IMR-90 (cell line): ENCODE measurements at regions not wholly inside any gene's neighbourhood (a gene's known extent, or its start where the extent isn't known, plus 50 kb on each side); places are given as distances from the start of the nearest gene placed in this dataset.

Experiments
- MAFK ChIP-seq: IDR thresholded peaks from 2 replicates; pipeline ENCODE4 v1.6.1; 2012; ENCODE audit warnings: low read depth, low read length, improper control_type of control experiment
- TF ChIP-seq, protein P1 (sequence below): conservative IDR thresholded peaks from 2 replicates; pipeline ENCODE4 v1.5.1; 2012; ENCODE audit warnings: mild to moderate bottlenecking, low read depth, low read length, improper control_type of control experiment

DNA sequence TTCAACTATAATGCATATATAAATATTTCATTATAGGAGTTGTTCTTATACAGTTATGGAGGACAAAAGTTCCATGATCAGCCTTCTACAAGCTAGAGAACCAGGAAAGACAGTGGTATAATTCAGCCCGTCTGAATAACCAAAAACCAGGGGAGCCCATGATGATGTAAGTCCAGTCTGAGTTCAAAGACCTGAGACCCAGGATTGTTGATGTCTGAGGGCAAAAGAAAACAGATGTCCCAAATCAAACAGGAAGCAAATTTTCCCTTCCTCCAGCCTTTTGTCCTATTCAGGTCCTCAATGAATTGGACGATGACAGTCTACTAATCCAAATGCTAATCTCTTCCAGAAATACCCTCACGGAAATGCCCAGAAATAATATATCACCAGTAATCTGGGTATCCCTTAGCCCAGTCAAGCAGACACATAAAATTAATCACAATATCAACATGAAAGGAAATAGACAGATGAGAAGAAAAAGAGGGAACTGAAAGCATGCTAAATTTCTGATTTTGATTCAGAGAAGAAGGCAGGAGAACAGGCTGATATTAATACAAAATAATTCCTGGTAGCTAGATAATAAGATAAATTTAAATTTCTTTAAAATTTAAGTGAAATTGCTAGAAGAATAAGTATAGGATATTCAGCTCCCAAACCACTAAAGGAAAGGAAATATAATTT is 255.6 kb upstream of the CTAGE1 start:
- TF ChIP-seq, protein P1, sequence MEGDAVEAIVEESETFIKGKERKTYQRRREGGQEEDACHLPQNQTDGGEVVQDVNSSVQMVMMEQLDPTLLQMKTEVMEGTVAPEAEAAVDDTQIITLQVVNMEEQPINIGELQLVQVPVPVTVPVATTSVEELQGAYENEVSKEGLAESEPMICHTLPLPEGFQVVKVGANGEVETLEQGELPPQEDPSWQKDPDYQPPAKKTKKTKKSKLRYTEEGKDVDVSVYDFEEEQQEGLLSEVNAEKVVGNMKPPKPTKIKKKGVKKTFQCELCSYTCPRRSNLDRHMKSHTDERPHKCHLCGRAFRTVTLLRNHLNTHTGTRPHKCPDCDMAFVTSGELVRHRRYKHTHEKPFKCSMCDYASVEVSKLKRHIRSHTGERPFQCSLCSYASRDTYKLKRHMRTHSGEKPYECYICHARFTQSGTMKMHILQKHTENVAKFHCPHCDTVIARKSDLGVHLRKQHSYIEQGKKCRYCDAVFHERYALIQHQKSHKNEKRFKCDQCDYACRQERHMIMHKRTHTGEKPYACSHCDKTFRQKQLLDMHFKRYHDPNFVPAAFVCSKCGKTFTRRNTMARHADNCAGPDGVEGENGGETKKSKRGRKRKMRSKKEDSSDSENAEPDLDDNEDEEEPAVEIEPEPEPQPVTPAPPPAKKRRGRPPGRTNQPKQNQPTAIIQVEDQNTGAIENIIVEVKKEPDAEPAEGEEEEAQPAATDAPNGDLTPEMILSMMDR = no peak
- TF ChIP-seq MAFK = no peak
